IPS DF 19.7 (cell line): ENCODE measurements at regions not wholly inside any gene's neighbourhood (a gene's known extent, or its start where the extent isn't known, plus 50 kb on each side); places are given as distances from the start of the nearest gene placed in this dataset.
A peak's percentile ranks its signal among the peaks of the same experiment; 100 is the strongest.
"Not testable (repeated sequence)": the region's sequence is repeated elsewhere in the genome, so short reads cannot be mapped to it uniquely, and the experiment has no call there.

Experiments used
- DNase-seq: peaks from one replicate; pipeline ENCODE4 v3.0.0-alpha.2; 2013; ENCODE audit warnings: low read depth, low spot score

GRCh38 chr1:112099979-112100378, 110.5 kb upstream of the KCND3 start:
- no peak for DNase-seq

GRCh38 chr1:112105557-112105956, 116.1 kb upstream of the KCND3 start:
- DNase-seq: no peak

GRCh38 chr1:112110031-112110430, 120.6 kb upstream of the KCND3 start:
- DNase-seq: no peak

GRCh38 chr1:112111734-112112133, 122.3 kb upstream of the KCND3 start:
- DNase-seq: no peak

GRCh38 chr1:112114540-112114939, 125.1 kb upstream of the KCND3 start:
- no peak for DNase-seq

GRCh38 chr1:112126598-112126997, 137.1 kb upstream of the KCND3 start:
- no peak for DNase-seq

GRCh38 chr1:112127606-112128005, 138.1 kb upstream of the KCND3 start:
- not testable (repeated sequence) for DNase-seq

GRCh38 chr1:112133487-112133886, 144.0 kb upstream of the KCND3 start:
- DNase-seq: no peak

GRCh38 chr1:112140743-112141142, 151.3 kb upstream of the KCND3 start:
- no peak for DNase-seq

- DNase-seq: no peak
Observed at GRCh38 chr1:112141301-112141700, 151.8 kb upstream of the KCND3 start.

GRCh38 chr1:112141923-112142322, 152.5 kb upstream of the KCND3 start:
- DNase-seq: no peak

- no peak for DNase-seq
Observed at GRCh38 chr1:112143871-112144441, 154.5 kb upstream of the KCND3 start.

- no peak for DNase-seq
Observed at GRCh38 chr1:112144733-112145426, 155.4 kb upstream of the KCND3 start.

- DNase-seq: no peak
Observed at GRCh38 chr1:112146201-112146715, 156.8 kb upstream of the KCND3 start.

GRCh38 chr1:112160214-112160613, 170.7 kb upstream of the KCND3 start:
- not testable (repeated sequence) for DNase-seq

- no peak for DNase-seq
Observed at GRCh38 chr1:112165375-112165774, 175.9 kb upstream of the KCND3 start.

GRCh38 chr1:112169517-112169916, 180.0 kb upstream of the KCND3 start:
- no peak for DNase-seq

GRCh38 chr1:112172294-112172882, 182.9 kb upstream of the KCND3 start:
- peak; percentile 42 for DNase-seq

GRCh38 chr1:112177314-112177713, 187.8 kb upstream of the KCND3 start:
- no peak for DNase-seq

- DNase-seq: no peak
Observed at GRCh38 chr1:112188611-112189010, 199.1 kb upstream of the KCND3 start.

- no peak for DNase-seq
Observed at GRCh38 chr1:112196008-112196588, 199.9 kb upstream of the CTTNBP2NL start.

GRCh38 chr1:112196731-112197130, 199.3 kb upstream of the CTTNBP2NL start:
- no peak for DNase-seq

GRCh38 chr1:112209493-112209892, 186.5 kb upstream of the CTTNBP2NL start:
- DNase-seq: no peak
